DND-41 (cell line): ENCODE measurements at regions not wholly inside any gene's neighbourhood (a gene's known extent, or its start where the extent isn't known, plus 50 kb on each side); places are given as distances from the start of the nearest gene placed in this dataset.

Experiments used
- EZH2 ChIP-seq: IDR thresholded peaks from 3 replicates; pipeline ENCODE4 v1.6.1; 2012; ENCODE audit warnings: borderline replicate concordance, low read depth, mild to moderate bottlenecking, moderate library complexity, low read length, inconsistent platforms; ENCODE audit not compliant: severe bottlenecking
- TF ChIP-seq, protein P1 (sequence below): IDR thresholded peaks from 2 replicates; pipeline ENCODE4 v1.5.1; 2012; ENCODE audit warnings: borderline replicate concordance, low read length, moderate library complexity, mild to moderate bottlenecking; ENCODE audit not compliant: poor library complexity, severe bottlenecking; ENCODE audit errors: extremely low read depth

DNA sequence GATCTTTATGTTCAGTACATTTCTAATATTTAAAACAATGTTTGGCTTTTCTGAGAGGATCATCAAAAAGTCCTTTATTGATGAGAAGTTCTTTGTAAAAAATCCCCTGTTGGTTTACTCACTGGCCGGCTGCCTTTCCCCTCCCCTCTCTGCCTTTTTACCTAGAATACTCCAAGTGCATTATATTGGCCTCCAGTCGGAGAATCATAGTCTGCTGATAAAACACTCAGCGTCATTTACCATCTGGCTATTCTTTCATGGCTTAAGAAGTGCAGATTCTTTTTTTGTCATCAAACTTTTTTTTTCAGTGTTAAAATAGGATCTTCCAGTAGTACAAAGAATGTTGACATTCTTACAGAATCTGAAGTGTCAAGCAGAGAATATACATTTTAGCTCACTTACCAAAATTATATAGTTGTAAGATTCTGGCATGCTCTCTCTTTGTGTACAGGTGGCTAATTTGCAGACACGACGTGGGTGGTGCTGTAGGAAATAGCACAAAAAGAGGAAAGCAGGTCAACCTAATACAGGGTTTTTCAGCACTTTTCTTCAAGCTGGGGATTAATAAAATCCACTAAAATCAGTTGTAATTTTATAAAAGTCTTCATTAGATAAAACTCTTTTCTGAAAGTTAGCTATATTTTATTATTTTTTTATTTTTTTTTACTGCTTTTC lies 731.8 kb downstream of the KCTD8 start:
- TF ChIP-seq, protein P1, sequence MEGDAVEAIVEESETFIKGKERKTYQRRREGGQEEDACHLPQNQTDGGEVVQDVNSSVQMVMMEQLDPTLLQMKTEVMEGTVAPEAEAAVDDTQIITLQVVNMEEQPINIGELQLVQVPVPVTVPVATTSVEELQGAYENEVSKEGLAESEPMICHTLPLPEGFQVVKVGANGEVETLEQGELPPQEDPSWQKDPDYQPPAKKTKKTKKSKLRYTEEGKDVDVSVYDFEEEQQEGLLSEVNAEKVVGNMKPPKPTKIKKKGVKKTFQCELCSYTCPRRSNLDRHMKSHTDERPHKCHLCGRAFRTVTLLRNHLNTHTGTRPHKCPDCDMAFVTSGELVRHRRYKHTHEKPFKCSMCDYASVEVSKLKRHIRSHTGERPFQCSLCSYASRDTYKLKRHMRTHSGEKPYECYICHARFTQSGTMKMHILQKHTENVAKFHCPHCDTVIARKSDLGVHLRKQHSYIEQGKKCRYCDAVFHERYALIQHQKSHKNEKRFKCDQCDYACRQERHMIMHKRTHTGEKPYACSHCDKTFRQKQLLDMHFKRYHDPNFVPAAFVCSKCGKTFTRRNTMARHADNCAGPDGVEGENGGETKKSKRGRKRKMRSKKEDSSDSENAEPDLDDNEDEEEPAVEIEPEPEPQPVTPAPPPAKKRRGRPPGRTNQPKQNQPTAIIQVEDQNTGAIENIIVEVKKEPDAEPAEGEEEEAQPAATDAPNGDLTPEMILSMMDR = no peak
- TF ChIP-seq EZH2 = no peak
